ENCODE measurements at regions not wholly inside any gene's neighbourhood (a gene's known extent, or its start where the extent isn't known, plus 50 kb on each side); places are given as distances from the start of the nearest gene placed in this dataset.
"Not testable (repeated sequence)": the region's sequence is repeated elsewhere in the genome, so short reads cannot be mapped to it uniquely, and the experiment has no call there.

- no peak for DNase-seq
Observed at GRCh38 chr12:112616469-112617152, 174.9 kb upstream of the RPH3A start.

- no peak for DNase-seq
Observed at GRCh38 chr12:112617153-112617505, 174.4 kb upstream of the RPH3A start.

- DNase-seq = no peak
Observed at GRCh38 chr12:112627851-112628250, 163.7 kb upstream of the RPH3A start.

GRCh38 chr12:112631974-112632373 lies 159.6 kb upstream of the RPH3A start:
- not testable (repeated sequence) for DNase-seq

GRCh38 chr12:112635036-112635435 lies 156.5 kb upstream of the RPH3A start:
- no peak for DNase-seq

- DNase-seq = no peak
Observed at GRCh38 chr12:112638420-112638819, 153.1 kb upstream of the RPH3A start.

- no peak for DNase-seq
Observed at GRCh38 chr12:112645586-112645985, 146.0 kb upstream of the RPH3A start.

- no peak for DNase-seq
Observed at GRCh38 chr12:112656141-112656540, 135.4 kb upstream of the RPH3A start.

- peak; percentile 13 to 14 for DNase-seq
Observed at GRCh38 chr12:112664569-112664968, 127.0 kb upstream of the RPH3A start.

- no peak for DNase-seq
Observed at GRCh38 chr12:112665958-112666357, 125.6 kb upstream of the RPH3A start.

- no peak for DNase-seq
Observed at GRCh38 chr12:112671564-112671963, 120.0 kb upstream of the RPH3A start.

- DNase-seq = no peak
Observed at GRCh38 chr12:112674539-112674938, 117.0 kb upstream of the RPH3A start.

- no peak for DNase-seq
Observed at GRCh38 chr12:112676507-112676906, 115.0 kb upstream of the RPH3A start.

- no peak for DNase-seq
Observed at GRCh38 chr12:112677050-112677765, 114.3 kb upstream of the RPH3A start.

- DNase-seq = no peak
Observed at GRCh38 chr12:112680993-112681392, 110.6 kb upstream of the RPH3A start.

GRCh38 chr12:112682586-112682985 lies 109.0 kb upstream of the RPH3A start:
- no peak for DNase-seq

GRCh38 chr12:112684742-112685141 lies 106.8 kb upstream of the RPH3A start:
- DNase-seq = no peak

GRCh38 chr12:112685321-112685720 lies 106.2 kb upstream of the RPH3A start:
- no peak for DNase-seq

- no peak for DNase-seq
Observed at GRCh38 chr12:112686373-112686772, 105.2 kb upstream of the RPH3A start.

- DNase-seq = no peak
Observed at GRCh38 chr12:112694065-112694464, 97.5 kb upstream of the RPH3A start.

GRCh38 chr12:112697441-112697840 lies 94.1 kb upstream of the RPH3A start:
- DNase-seq = not testable (repeated sequence)

GRCh38 chr12:112705037-112705632 lies 86.4 kb upstream of the RPH3A start:
- no peak for DNase-seq

- DNase-seq = no peak
Observed at GRCh38 chr12:112710414-112710813, 81.1 kb upstream of the RPH3A start.

- DNase-seq = no peak
Observed at GRCh38 chr12:112711026-112711425, 80.5 kb upstream of the RPH3A start.
